ENCODE measurements at regions not wholly inside any gene's neighbourhood (a gene's known extent, or its start where the extent isn't known, plus 50 kb on each side); places are given as distances from the start of the nearest gene placed in this dataset.

DNA sequence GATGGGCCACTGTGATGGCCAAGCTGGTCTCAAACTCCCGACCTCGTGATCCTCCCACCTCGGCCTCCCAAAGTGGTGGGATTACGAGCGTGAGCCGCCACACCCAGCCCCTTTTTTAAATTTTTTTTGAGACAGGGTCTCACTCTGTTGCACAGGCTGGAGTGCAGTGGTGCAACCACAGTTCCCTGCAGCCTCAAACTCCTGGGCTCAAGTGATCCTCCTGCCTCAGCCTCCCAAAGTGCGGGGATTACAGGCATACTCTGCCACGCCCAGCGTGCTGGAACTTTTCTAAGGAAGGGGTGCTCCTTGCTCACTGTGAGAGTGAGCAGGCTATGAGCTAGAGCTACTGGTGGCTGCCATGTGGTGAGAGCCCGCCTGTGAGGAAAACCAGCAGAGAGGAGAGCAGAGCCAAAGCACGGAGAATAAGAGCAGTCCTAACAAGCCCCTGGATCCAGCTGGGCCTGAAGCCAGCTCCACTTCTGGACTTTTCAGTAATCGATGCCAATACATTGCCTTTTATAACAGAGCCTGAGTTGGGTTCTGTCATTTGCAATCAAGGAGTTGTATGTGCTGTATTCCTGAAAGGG is 75.5 kb upstream of the UNC5A start:
- DNase-seq: no peak

DNA sequence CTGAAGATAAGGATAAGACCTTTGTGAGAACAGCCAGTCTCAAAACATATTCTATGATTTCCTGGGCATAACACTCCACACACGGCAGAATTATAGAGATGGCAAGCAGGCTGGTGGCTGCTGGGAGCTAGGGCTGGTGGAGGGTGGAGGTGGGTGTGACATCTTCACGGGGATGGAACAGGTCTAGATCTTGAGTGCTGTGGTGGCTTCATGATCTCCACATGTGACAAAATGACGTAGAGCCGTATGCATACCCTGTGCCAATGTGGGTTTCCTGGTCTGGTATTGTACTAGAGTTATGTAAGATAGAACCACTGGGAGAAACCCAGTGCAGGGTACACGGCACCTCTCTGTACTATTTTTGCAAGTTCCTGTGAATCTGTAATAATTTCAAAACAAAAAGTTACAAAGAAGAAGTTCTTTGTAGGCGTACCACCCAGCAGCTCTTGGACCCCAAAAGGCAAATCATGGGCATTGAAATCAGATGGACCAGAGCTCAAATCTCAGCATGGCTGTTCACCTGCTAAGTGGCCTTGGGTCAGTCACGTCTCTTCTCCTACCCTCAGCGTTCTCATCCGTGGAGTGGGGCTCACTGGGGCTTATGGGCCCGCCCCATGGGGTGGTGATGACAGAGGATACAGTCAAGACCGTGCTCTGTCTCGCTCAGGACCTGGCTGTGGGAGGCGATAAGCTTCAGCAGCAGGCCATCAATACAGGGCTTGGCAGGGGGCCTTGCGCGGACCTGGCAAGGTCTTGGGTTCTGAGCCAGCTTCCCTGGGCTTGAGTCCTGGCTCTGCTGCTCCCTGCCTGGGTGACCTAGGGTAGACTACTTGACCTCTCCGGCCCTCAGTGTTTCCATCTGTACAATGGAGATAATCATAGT is 74.7 kb upstream of the UNC5A start:
- peak; percentile 27 for DNase-seq

DNA sequence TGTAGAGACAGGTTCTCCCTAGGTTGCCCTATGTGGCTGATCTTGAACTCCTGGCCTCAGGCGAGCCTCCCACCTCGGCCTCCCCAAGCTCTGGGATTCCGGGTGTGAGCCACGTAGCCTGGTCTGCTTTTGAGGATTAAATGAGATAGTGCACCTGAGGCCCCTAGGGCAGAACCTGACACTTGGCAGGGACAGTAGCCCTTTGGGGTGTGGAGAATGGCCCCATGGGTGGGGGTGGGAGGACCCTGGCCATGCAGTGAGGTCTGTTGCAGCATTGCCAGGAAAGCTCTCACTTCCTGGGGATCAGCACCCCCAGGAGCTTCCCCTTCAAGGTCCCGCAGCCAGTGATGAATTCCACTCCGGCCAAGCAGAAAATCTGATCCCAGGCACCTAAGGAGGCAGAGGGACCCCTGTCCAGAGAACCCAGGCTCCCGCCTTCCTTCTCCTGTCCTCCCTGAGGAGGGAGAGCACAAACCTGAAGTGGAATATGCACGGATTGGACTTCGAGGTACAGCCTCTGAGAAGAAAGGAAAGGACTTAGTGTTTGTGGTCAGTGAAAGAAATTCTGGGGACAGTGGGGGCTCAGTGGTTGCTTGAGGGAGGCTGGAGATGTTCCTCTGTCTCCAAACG is 73.9 kb upstream of the UNC5A start:
- DNase-seq: no peak

DNA sequence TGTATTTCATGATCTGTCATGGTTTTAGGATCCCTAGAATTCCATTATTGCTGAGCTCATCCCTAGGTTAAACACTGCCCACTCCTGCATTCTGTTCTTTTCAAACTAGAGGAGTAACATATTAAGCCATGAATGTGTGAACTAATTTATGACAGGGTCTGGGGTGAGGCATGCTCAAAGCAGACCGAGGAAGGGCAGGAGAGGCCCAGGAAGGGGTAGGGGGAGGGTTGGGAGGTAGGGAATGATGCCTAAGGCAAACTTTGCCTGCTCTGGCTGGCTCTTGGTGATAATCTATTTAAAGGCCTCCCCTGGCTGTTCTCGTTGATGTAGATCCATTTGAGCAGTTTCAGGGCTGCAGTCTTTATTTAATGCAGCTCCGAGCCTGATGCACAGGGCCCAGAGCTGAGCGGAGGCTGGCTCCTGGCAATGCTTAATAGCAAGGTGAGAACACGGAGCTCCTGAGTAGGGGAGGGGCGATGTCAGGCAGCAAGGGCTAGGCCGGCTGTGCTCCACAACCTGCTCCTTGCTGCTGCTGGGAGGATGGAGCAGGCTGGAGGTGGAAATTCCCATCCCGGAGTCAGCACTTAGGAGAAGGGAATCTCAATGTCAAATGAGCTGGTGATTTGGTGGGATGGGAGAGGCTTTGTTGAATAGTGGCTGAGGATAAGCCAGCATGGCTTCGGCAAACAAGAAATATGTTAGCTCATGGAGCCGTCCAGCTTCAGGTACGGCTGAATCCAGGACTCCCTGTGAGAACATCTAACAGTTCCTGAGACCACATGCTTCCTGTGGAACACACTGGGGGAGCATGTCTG is 73.2 kb upstream of the UNC5A start:
- no peak for DNase-seq

DNA sequence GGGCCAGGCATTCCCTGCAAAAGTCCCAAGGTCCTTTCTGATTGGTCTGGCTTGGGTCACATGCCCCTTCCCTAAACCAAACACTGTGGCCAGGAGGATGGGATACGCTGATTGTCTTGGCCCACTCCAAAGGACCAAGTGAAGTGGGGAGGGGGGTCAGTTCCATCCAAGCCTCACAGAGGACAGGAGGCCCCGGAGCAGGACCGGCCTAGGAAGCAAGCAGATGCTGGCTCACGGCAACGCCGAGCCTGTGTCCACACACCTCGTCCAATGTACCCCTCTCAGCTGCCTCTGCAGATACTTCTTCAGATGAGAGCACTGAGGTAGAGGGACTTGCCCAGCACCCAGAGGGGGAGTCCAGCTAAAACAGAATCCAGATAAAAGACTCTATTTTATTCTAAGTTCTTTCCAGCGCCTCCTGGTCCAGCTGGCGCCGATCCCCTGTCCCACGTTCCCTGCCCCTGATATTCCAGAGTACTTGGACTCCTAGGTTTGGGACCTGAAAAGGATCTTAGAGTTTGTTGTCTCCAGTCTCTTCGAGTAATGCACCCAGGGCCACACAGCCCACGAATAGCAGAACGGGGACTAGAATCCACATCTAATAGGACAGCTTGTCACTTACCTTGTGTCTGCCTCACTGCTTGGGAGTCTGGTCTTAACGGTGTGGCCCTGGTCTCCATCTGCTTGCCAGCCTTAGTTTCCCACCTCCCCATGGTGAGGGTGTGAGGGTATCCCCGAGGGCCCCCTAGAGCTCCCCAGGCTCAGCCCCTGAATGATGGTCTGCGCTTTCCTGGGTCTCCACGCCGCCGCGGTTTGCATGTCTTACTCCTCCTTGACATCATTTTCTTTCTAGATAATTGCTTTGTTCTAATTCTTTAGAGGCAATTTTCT is 72.4 kb upstream of the UNC5A start:
- DNase-seq: no peak

DNA sequence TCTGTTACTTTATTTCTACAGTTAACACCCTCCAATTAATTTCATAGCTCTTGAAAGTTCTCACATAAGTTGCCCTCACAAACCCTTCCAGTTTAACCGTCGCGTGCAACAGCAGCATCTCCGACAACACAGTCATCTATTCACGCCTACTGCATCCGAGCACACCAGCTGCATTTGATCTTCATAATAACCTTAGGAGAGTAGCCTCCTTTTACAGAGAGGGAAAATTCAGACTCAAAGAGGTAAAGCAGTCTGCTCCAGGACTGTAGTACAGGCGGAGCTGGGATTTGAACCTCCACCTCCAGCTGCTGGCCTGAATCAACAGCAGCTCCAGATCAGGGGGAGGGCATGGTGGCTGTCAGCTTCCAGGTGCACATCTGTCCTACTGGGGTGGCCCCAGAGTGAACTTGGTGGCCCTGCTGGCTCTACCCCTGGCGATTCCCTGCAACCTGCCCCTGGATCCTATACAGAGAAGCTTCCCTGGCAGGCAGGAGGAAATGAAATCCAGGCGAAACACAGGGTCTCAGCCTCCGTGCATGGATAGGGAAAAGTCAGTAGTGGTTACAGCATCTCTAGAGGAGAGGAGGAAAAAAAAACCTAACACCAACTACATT is 71.6 kb upstream of the UNC5A start:
- DNase-seq: no peak

DNA sequence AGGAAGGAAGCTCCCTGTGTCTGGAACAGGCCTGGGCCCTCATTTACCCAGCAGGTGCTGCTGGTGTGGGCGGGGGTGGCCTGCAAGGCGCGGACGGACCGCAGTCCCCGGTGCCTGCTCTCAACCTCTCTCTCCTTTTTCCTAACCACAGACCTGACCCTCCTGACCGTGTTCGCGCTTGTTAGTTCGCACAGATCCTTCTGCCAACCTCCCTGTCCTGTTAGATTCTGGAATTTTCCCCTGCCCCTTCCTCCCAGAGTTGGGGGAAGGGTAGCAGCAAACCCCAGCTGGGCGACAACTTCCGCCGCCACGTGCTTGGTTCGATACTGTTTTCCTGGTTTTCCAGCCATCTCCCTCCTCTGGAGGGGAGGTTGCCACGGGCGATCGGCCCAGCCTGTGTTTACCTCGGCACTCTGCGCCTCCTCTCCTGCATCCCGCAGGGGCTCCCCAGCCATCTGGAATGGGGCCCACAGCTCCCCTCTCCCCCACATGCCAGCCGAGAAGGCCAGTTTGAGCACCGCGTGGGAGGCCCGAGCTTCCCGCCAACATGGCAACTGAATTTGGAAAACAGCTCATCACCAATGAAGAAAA is 70.8 kb upstream of the UNC5A start:
- no peak for DNase-seq

DNA sequence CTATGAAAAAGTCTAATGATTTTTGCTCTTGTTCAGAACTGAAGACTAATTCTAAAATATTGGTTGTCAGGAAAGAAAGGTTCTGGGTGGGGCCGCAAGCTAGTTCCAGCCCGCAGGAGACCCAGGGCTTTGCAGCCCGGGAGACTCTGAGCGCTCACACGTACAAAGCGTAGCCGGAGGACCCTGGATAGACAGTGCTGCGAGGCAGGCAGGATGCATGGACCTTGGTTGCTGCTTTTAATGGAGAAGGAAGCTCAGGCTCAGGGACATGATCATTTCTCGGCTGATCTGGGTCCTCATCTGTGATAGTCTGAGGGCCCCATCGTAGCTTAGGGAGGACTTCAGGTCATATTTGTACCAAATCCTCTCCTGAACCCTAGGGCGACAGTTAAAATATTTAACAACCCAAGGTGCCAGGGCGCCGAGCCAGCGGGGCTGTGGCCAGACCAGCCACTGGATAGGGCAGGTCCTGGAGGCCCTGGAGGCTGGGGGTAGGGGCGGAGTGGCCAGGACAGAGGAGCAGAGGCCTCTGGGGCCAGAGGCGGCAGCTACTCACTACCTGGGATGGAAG is 70.1 kb upstream of the UNC5A start:
- no peak for DNase-seq

DNA sequence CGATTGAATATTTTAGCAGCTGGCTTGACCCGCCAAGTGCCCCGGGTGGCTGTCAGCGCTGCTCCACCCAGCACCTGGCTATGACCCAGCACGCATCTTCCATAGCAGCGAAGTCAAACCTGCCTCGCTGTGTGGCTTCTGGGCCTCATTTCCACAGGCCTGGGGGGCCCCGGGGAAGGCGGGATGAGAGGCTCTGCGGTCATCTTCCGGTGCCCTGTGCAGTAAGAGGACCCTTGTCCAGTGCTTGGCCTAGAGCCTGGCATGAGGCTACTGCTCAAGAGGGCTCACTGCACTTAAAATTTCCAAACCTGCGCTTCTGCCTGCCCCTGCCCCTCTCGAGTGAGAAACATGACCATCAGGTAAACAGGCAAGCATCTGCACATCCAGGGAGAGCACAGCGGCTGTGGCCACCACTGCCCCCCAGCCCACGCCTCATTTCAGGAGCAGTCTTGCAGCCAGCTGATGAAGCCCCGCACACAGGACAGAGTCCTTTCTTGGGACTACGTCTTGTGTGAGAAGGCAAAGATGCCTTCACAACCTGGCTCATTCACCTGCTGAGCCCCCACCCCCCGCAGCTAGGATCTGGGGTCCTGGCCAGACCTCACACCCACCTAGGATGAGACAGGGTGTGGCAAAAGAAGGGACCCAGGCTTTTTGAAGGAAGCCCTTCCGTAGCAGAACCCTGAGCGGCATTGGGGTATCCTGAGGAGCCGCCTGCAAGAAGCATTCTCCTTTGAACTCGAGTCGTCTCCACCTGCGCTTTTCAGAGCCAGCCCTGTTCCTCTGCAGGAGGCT is 69.5 kb upstream of the UNC5A start:
- no peak for DNase-seq

DNA sequence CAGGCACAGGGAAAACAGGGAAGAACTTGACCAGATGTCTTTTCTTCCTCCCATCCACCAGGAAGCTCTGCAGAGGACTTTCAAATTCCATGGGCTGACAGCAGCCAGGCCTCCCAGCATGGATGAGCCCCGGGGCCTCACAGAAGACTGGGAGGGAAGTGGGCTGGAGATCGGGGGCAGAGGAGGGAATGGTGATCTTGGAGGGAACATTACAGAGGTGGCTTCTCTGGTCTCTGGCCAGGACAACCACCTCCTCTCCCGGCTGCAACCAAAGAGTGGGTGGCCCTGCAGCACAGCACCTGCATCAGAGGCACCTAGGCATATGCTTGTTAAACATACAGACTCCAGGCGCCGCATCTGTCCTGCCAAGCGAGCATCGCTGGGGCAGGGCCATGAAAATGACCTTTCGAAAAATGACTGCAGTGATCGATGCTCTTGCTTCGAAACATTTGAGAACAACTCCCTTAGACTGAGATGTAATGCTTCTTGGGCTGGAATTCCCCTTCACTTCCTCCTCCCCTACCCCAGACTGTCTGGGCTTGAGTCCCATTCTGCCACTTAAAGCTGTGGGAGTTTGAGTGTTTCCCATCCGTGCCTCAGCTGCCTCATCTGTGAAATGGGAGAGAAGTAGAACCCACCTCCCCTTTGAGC is 68.7 kb upstream of the UNC5A start:
- no peak for DNase-seq

DNA sequence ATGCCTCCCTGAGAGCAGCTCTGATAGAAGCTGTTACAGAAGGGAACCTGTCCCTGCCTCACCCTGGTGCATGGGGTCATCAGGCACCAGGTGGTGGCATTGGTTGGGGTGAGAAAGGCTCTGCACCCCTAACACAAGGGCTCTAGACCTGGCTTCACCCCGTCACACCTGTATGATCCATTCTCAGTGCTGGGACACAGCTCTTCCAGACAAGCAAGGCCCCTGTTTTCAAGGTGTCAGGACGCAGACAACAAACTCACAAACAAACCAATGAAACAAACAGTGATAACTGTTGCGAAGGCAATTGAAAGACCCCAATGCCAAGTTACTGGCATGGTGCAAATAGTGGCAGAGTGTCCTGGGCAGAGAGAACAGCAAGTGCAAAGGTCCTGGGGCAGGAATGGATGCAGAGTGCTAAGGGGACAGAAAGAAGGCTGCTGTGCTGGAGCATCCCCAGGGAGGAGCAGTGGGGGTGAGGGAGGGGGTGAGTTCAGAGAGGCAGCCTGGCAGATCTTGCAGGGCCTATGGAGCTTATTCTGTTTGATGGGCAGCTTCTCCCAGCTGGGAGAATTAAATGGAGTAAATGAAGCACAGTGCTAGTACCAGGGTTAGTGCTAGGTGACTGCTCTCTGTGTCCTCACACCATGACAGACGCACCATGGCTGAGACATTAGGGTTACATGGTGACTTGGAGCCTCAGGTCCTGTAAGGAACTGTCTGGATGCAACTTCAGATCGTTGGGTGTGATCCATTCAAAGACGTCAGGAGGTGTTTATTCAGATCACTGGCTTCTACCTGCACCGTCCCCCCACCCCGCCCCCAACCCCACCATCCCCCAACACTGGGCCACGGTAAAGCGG is 67.9 kb upstream of the UNC5A start:
- DNase-seq: no peak

DNA sequence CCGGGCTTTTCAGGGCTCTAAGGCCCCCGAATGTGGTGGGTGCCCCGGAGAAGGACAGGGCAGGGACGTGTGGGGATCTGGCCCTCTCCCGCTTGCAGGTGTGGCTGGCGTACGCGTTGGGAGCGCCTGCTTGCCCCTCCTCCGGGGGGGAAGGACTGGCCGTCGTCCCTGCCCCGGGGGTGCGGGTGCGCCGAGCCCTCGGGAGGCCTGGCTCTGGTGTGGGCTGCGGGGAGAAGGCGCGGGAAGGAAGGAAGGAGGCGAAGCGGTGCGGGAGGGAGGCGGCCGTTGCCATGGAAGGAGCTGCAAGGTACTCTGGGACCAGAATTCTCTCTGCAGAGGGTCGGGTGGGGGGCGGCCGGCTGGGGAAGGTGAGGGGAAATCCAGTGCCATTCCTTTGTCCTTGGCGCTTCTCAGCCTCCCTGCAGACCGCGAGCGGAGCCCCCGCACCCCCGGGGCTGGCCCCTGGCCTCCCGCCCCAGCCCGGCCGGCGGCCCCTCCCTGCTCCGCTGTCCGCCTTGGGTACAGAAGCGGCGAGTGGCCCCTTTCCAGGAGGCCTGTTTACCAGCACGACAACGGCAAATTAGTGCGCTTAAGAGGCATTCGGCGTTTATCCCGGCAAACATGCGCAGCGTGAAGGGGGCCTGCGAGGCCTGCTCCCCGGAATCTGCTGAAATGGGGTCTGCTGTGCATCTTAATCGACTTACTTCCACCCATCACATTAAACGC is 67.1 kb upstream of the UNC5A start:
- no peak for DNase-seq

DNA sequence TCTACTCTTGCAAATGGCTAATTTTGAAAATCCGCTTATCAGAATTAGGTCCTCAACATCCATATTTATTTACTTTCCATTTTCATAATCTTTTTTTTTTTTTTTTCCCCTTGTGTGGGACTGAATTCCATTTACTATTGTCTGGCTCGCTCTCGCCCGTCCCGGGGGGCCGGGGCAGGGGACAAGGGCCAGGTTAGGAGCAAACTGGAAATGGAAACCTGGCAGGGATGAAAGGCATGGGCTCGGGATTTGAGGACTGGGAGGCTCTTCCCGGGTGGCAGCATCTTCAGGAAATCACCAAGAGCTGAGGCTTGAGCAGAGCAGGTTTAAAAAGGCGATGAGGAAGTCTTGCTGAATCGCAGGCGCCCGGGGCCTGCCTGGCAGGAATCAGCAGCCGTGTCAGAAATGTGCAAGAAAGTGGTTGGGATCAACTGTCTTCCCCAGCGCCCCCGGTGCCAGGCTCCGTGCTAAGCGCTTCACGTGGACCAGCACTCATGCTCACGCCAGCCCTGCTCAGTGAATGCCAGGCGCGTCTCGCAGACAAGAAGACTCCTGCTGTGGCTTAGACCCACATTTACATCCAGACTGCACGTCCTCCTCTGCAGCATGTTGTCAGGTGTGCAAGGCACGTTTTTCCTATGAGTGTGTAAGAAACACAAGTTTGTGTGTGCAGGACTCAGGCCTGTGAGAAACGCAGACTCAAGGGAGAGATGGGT is 66.3 kb upstream of the UNC5A start:
- DNase-seq: no peak

DNA sequence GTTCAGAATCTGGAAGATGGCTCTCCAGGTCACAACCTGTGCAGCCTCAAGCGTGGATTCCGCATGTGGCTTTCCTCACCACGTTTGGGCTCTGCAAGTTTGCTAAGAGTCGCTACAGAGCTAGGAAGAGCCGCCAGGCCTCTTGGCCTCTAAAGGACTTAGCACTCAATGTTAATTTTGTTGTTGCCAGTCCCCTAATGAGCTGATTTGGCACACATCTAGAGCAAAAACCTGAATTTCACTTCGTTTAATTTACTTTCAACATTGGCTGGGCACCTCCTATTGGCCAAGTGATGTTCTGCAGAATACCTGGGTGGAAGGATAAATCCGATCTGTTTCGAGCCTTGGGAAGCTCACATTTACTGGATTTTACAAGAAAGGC is 65.8 kb upstream of the UNC5A start:
- DNase-seq: no peak

DNA sequence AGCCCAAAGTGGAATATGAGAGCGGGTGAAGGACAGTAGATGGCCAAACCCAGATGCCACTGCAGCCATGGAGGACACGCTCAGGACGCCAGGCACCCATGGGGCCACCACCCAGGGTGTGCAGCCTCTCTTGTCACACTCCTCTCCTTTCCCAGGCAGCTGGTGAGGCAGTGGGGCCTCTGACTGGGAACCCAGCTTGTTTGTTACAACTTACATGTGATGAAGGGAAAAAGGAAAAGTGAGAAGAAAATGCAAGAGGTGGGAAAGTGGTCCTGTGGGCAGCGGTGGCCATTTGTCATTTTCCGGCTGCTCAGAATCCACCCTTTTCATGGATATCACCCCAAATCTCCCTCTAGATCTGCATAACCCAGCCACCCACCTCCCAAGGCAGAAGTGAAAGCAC is 62.7 kb upstream of the UNC5A start:
- no peak for DNase-seq

DNA sequence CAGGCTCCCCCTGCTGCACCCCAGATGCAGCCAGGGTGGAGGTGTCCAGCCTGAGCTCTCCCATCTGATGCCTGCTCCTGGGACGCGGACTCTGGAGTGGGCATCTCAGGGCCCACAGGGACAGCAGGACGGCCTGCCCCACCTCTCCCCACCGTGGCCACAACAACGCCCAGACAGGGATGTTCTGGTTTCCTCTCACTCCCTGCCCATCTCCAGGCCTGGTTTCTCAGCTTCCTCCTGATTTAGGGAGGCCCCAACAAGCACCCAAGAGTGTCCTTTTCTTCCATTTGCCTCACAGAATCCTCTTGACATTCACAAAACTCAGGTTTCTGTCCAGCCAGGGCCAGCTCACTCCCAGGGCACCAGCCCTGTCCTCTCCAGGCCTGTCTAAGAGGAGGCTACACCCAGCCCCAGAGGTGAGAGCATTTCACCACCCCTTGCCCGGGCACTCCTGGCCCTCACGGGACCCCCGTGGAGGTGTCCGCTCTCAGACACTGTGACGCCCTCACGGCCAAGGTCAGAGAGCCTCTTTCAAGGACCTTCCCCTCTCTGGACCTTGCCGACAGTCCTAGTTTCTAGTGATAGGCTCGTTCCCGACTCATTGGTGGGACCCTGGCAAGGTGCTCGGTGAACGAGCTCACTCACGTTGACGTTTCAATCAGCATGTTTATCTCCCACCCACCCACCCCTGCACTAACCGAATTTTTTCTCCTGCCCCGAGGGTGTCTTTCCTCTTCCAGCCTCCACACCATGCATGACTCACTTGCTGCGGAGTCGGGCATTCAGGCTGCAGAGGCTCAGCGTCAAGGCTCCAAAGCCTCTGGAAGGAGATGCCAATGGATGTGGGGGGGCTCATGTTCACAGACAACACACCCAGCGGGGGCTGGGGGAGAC is 62.0 kb upstream of the UNC5A start:
- no peak for DNase-seq

Measured in MV-4-11 (cell line).